Stimulated activated CD4-positive, alpha-beta T cell treated with anti-CD3 and anti-CD28 coated beads, Interleukin-4, amount 100 ng/mL, for 24 hours (primary cell): ENCODE measurements at regions not wholly inside any gene's neighbourhood (a gene's known extent, or its start where the extent isn't known, plus 50 kb on each side); places are given as distances from the start of the nearest gene placed in this dataset.
"Not testable (repeated sequence)": the region's sequence is repeated elsewhere in the genome, so short reads cannot be mapped to it uniquely, and the experiment has no call there.

ENCODE experiments used
- DNase-seq: peaks from one replicate; pipeline ENCODE4 v3.0.0-alpha.2; 2020

- peak; percentile 32 for DNase-seq
Measured at GRCh38 chr4:99763635-99764101, 53.0 kb upstream of the DAPP1 start.

- DNase-seq, result no peak
Measured at GRCh38 chr4:99762728-99763127, 53.9 kb upstream of the DAPP1 start.

DNA sequence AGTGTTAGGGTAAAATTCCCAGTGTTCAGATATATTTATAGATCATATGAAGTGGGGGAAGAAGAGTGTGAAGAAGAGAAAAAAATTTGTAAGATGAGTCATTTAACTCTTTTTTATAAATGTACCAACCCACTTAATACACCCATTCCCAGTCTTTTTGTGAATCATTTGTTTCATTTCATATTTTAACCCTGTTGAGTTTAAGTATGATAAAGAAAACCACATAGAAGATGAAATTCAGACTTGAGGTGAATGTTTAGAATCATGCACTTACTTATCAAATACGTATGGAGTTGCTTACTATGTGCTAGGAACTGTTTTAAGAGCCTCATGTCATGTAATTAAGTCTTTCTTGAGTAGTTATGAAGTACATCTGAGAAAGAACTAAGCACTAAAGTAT is 56.6 kb upstream of the DAPP1 start:
- no peak for DNase-seq

- DNase-seq, result no peak
Measured at GRCh38 chr4:99759346-99759984, 57.2 kb upstream of the DAPP1 start.

DNA sequence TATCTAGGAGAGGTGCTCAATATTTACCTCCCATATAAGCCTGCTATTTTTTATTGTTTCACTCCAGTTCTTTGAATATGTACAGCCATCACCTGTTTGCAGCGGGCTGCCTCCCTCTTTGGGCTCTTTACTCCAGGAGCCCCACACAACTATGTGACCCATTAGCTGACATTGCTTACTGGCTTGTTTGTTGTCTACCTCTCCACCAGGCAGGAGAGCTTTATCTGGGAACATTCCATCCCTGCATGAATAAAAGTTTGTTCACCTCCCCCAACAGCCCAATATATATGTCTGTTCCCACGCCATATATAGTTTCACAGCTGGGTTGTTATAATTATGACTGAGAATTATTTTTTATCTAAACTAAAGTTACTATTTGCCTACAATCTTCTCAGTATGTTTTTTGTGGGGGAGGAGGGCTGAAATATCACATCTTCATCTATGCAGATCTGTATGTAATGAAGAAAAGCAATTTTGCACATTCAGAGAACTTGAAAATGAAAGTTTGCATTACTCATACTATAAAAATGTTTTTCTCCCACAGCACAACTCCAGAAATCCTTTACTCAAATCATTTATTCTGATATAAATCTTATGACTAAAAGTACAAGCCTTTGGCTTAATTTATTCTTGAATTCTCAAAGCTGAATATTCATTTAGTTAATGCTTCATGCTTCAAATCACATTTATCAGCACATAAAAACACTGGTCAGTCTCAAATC is 61.2 kb upstream of the DAPP1 start:
- DNase-seq, result no peak

GRCh38 chr4:99754756-99755155 is 61.9 kb upstream of the DAPP1 start:
- no peak for DNase-seq

- no peak for DNase-seq
Measured at GRCh38 chr4:99753931-99754330, 62.7 kb upstream of the DAPP1 start.

DNA sequence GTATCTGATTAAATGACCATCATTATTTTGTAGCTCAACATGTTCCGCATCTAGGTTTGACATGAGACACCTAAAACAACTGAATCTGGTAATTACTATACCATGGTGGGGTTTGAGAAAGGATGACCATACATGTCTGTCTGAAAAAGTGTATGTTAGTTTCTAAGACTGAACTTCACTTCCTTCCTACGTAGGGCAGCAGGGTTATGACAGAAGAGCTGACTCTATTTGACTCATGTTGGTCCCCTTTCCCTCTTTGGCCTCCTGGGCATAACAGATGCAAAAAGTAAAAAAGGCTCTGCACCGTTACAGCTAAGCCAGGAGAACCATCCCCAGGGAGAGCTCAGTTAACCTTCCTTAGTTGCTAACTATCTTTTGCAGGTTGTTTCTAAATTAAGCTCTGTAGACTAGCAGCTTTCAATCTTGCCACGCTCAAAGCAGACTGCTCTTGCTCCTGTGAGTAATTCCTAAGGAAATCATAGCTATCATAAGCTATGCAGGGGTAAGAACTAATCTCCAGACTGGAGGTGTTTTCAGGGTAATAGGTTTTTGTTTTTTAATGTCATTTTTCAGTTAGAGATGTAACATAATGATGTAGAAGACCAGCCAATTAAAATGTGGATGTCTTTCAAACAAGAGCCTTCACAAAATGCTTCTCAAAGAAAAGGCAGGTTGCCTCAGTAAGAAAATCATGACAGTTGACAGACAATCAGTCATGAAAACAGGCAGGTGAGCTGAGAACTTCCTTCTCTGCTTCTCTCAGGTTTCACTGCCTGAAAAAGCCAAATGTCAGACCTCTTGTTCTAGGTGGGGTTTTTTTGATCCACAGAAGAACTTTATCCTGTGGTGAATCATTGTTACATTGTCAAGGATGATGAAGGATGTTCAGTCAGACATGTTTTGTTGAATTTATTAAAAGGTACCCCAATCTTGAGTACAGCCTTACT is 66.9 kb upstream of the DAPP1 start:
- no peak for DNase-seq

GRCh38 chr4:99746443-99746842 is 70.2 kb upstream of the DAPP1 start:
- DNase-seq, result no peak

GRCh38 chr4:99736846-99737245 is 79.2 kb upstream of the C4orf54 start:
- DNase-seq, result no peak

- no peak for DNase-seq
Measured at GRCh38 chr4:99735822-99736221, 78.2 kb upstream of the C4orf54 start.

DNA sequence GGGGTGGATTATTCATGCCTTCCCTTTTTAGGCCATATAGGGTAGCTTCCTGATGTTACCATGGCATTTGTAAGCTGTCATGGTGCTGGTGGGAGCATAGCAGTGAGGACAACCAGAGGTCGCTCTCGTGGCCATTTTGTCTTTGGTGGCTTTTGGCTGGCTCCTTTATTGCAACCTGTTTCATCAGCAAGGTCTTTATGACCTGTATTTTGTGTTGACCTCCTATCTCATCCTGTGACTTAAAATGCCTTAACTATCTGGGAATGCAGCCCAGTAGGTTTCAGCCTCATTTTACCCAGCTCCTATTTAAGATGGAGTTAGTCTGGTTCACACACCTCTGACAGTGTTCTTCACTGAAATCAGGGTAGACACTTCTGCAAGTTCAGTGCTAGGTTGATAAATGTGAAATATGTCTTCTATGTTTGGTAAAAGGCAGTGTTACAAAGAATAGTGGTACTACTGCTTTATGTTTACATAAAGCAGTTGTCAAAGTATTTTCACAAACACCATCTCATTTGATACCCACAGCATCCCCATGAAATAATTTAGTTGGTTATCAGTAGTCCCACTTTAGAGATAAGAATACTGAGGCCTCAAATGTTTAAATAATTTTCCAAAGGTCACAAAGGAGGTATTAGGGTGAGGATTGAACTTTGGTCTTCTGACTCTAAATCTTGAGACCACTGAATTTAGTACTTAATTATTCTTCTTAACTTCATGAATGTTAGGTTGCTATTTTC is 77.1 kb upstream of the C4orf54 start:
- DNase-seq, result no peak

GRCh38 chr4:99733455-99733854 is 75.8 kb upstream of the C4orf54 start:
- DNase-seq, result not testable (repeated sequence)

DNA sequence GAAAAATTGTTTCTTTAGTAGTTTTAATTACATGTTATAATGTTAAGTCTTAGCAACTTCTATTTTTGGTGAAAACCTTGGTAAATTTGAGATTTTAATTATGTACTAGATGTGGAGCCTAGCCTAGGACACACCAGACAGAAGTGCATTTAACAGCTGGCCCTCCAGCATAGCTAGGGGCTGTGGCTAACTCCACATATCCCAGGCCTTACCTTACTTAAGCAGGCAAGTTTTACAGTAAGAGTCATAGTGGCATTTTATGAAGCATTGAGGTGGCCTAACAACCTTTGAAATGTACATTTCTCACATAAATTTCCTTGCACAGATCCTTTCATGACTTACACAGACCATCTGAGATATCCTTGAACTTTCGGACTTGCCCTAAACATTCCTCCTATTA is 71.6 kb upstream of the C4orf54 start:
- no peak for DNase-seq

DNA sequence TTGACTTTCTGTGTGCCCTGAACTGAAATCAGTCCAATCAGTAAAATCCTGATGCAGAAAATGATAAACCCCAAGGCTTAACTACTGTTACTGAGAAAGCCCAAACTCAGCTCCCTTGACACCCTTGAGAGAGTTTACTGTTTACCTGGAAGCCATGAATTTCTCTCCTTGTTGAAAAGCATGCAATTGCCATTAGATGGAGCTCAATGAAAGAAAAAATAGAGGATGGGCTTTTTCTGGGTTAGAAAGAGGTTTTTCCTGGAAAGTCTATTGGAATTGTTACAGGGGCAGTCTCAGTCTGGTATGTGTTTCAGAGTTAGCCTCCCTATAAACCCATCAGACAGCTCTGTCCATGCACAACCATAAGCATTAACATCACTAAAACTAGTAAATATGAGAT is 66.4 kb upstream of the C4orf54 start:
- DNase-seq, result no peak

DNA sequence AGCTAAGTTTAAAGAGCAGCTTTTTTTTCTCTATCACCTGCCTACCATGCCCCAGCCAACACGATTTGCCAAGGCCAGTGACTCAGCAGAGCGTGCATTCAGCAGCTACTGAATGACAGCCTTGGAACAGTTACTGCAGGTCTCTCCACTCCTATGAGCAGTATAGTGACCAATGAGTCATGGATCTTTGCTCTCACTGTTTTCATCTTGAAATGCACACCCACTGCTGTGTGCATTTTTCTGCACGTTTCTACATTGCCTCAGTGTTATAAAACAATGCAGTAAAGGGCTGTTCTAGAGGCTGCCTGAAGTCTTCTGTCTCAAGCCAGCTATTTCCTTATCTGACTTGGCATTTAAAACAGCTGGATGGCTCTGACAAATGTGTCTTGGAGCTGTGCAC is 66.0 kb upstream of the C4orf54 start:
- DNase-seq, result no peak

DNA sequence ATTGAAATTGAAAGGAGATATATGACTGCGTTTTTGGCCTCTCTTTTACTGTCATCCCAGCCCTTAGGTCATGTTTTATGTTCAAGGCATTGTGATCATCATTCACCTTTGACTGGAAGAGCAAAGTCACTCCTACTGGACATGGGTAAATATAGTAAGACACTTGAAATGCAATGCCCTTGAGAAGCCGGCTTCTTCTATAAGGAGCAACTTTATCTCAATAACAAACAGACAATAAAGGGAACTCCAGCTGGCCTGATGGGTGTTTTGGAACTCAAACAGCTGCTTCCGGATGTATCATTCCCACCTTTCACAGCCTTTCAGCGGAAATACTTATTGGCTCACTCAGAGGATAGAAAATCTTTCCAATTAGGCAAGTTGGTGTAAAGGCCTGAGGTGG is 65.1 kb upstream of the C4orf54 start:
- no peak for DNase-seq

- no peak for DNase-seq
Measured at GRCh38 chr4:99722006-99722405, 64.4 kb upstream of the C4orf54 start.

GRCh38 chr4:99720206-99720605 is 62.6 kb upstream of the C4orf54 start:
- DNase-seq, result no peak

- no peak for DNase-seq
Measured at GRCh38 chr4:99716996-99717395, 59.4 kb upstream of the C4orf54 start.

DNA sequence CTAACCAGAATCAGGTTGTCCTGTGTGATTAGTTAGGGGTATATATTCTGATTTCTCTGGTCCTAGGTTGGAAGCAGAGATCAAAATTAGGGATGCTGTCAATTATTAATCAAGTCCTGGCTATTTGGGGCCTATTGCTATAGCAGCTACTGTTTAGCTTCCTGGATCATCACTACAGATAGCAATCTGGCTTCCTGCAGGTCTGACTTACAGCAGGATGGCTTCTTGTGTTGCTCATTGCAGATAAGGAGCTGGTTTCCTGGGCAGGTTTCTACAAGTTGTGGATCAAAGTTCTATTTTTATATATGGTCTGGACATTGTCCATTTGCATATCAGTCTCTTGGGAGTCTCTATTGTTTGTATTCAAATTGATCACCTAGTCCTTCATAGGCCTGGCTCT is 57.7 kb upstream of the C4orf54 start:
- DNase-seq, result no peak

DNA sequence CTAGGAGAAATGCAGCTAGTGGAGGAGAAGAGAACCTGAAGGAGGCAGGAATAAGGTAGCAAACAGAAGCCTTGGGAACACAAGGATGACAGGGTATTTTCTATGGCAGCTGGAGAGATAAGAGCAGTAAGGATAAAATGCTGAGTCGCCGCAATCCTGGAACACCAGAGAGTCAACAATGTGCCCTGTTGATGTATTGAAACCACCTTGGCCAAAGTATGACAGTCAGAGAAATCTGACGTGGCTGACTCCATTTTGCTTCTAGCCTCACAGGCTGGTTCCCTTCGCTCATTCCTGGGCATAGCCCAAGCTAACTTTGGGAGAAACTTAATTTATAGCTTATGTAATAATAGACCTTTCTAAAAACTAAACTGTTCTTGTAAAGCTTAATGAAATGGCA is 56.6 kb upstream of the C4orf54 start:
- no peak for DNase-seq

- DNase-seq, result no peak
Measured at GRCh38 chr4:99712530-99712929, 54.9 kb upstream of the C4orf54 start.
